Peyer's patch (tissue), 4 donors: ENCODE measurements at regions not wholly inside any gene's neighbourhood (a gene's known extent, or its start where the extent isn't known, plus 50 kb on each side); places are given as distances from the start of the nearest gene placed in this dataset.

Source experiments
- POLR2A ChIP-seq, 2 donors: fragments of 450-650 bp; IDR thresholded peaks; one replicate each; pipeline ENCODE4 v1.5.1; 2017; ENCODE audit warnings: antibody characterized with exemption in 2 of 2, mild to moderate bottlenecking in 2 of 2, moderate library complexity in 2 of 2
- TF ChIP-seq, protein P1 (sequence below), 6 experiments: fragments of 450-650 bp in 4 of 6; fragments of 200-600 bp in 2 of 6; sonication (generic) in 1 of 6; IDR thresholded peaks; one replicate each; pipeline ENCODE4 v1.5.1; 2017 to 2019; ENCODE audit warnings: antibody characterized with exemption in 6 of 6, mild to moderate bottlenecking in 3 of 6, moderate library complexity in 1 of 6

DNA sequence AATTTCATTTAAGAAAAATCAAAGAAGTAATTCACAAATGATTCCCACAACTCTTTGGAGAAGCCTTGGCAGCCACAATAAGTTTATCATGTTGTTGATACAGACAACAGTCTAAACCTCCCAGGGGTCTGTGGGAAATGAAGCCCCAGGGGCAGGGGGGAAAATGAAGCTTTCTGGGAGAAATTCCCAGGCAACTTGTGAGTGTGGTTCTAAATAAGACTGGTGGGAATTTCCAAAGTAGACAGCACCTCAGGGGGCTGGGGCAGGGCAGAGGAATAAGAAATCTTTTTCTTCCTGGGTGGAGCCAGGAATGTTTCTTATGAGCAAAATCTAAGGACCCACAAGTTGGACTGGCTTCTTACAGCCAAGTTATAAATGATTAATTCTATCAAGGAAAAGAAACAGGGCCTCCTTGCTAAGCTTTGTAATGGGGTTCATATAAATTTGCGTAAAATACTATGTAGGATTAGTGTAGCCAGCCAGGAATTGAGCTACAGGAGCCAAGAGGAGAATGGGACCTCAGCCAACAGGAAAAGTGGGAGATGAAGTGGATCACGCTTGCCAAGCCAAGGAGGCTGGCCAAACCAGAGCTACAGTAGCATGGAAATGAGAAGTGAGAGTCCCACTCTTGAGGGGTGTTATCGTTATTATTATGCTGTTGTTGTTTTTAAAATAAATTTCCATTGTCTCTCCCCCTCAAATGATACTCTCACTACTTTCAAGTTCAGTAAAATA is 182.9 kb upstream of the FAR2 start:
- TF ChIP-seq POLR2A (IDR thresholded peaks at IDR 0.05), result no peak
- TF ChIP-seq, protein P1, sequence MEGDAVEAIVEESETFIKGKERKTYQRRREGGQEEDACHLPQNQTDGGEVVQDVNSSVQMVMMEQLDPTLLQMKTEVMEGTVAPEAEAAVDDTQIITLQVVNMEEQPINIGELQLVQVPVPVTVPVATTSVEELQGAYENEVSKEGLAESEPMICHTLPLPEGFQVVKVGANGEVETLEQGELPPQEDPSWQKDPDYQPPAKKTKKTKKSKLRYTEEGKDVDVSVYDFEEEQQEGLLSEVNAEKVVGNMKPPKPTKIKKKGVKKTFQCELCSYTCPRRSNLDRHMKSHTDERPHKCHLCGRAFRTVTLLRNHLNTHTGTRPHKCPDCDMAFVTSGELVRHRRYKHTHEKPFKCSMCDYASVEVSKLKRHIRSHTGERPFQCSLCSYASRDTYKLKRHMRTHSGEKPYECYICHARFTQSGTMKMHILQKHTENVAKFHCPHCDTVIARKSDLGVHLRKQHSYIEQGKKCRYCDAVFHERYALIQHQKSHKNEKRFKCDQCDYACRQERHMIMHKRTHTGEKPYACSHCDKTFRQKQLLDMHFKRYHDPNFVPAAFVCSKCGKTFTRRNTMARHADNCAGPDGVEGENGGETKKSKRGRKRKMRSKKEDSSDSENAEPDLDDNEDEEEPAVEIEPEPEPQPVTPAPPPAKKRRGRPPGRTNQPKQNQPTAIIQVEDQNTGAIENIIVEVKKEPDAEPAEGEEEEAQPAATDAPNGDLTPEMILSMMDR (IDR thresholded peaks at IDR 0.05), result no peak
